Stimulated activated naive CD4-positive, alpha-beta T cell (primary cell): ENCODE measurements at regions not wholly inside any gene's neighbourhood (a gene's known extent, or its start where the extent isn't known, plus 50 kb on each side); places are given as distances from the start of the nearest gene placed in this dataset.
"Not testable (repeated sequence)": the region's sequence is repeated elsewhere in the genome, so short reads cannot be mapped to it uniquely, and the experiment has no call there.

Experiments used
- DNase-seq, 6 experiments: peaks; one replicate each; lab custom pipeline; 2025; lab: John Stamatoyannopoulos, UW

DNA sequence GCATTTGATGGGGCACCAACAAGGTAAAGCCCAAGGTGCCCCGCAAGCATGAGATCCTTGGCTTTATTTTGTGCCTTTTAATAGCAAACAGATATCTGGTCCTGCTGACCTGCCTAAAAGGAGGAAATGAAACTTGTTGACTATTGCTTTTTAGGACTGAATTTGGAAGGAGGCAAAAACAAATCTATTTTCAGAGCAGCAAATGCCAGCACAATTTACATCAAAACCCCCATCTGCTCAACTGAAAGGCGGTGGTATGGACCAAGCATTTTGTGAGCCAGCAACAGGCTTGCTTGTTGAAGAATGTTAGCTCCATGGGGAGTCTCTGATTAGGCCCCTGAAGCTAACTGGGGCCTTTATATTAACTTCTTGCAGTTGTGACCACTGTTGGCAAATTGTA lies 192.6 kb upstream of the E2F8 start:
- DNase-seq: no peak

DNA sequence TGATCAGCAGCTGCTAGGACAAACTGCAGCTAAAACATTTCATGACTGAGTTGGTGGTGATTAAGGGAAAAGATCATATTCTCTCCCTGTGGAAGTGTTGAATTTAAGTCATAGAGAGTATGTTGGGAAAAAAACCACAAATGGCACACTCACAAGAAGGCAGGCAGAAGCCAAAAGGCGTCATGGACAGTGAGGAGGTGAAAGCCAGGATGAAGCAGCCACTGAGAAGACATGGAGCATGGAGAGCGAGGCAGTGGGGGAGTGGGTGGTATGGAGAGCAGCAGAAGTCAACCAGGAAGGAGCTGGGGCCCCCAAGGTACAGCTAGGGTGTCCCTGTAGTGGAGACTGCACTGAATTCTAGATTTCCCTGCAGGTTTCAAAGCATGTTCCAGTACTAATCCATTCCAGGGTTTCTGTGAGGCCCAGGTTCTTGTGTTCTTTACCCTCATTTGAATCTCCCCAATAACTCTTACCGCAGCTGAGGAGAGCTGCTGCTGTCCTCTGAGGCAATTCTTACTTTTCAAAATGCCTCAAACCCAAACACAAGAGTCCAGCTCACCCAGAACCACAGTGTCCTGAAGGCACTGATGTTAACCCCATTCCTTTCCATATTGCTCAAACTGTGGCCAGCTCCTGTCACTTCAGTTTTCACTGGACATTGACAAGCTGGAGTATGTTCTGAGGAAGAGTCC lies 191.8 kb upstream of the E2F8 start:
- DNase-seq: no peak

DNA sequence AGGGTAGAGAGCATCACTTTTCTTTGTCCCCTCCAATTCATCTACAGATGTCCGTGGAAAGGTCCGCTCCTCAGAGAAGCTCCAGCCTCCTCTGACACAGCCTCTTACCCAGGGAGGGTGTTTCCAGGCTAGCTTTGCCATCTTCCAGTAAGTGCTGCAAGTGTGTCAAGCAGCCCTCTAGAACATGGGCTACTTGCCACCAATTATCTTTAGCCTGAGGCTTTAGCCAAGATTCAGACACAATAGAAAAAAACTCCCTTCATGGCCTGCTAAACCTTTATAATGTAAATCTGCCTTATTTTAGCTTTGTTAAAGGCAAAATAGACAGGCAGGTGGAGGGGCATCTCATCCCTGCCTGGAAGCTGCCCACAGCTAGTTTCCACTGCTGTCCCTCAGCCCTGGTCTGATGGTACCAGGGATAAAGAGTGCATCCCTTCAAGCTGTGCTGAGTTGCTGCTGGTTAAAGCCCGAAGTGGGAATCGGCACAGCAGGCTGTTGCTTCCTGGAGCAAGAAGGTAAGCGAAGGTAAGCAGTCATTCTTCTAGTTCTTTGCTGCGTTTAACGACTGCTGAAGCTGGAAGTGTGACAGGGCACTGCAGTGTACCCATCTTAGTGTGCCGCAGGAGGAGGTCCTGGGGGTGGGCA lies 190.1 kb upstream of the E2F8 start:
- no peak for DNase-seq

DNA sequence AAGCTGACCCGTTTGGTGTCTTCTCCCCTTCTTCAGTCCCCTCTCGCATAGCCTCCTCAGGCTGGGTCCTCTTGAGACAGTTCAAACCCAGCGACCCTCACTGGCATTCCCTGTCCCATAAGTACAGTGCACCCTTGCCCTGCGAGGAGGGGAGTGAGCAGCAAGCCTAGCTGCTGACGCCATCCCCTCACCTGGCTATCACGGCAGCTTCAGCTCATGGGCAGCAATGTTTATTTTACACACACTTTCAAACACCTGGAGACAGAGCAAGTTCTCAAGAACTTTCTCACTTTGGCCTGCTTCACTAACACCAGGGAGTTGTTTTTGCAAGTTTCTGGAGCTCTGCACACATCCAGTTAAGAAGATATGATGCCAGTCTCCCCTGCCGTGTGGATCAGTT lies 189.6 kb upstream of the E2F8 start:
- DNase-seq: no peak

DNA sequence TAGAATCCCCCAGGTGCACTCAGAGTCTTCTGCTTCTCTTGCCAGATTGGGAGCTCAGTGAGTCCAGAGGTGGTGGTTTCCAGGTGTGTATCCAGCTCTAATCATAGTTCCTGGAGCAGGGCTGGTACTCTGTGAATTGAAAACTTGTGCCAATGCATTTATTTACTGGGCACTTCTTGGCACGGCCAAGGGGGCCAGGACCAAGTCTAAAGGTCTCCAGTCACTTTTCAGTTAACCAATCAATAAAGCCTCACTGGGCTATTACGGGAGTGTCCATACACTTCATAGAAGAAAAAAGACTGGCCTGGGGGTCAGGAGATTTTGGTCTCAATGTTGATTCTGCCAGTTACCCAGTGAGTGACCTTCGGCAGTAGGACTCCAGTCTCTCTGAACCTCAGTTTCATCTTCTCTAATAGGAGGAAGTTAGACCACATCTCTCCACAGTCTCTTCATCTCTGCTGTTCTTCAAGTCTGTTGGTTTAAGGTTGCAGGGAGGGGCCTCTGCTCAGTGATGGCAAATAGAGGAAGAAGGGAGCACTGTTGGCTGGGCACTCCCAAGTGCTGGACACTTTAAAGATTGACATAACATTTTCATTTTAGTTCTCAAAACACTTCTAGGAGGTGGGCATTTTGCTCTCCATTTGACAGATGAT lies 188.5 kb upstream of the E2F8 start:
- no peak for DNase-seq

DNA sequence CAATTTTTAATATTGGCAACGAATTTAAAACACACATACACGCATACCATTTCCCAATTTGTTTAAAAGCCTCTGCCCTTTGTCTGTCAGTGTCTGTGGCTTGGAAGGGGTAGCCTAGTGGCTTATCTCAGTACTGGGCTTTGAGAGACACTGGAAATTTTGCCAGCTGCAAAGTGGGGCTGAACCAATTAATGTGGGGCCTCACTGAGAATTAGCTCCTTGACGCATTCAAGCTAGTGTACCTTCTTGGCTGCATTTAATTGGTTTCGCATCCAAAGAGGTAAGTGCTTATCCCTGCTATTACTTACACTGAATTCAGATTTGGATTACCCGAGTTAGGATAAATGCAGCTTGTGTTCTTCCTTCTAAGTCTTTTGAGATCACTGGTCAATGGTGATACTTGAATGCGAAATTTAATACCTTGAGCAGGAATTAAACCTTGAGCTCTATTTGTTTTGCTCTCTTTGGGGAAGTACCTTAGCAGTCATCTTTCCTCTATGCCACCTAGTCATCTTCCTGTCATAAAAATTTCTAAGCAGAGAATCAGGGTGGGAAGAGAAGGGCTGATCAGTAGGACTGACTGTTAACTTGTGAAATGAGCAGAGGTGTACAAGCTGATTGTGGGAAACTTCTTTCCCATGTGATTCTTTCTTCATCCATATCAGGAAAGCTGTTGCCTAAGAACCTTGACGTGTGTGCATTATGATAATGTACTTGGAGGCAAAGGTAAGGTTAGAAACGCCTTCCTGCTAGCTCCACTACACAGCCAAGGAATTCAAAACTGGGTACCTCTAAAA lies 187.7 kb upstream of the E2F8 start:
- DNase-seq: no peak

DNA sequence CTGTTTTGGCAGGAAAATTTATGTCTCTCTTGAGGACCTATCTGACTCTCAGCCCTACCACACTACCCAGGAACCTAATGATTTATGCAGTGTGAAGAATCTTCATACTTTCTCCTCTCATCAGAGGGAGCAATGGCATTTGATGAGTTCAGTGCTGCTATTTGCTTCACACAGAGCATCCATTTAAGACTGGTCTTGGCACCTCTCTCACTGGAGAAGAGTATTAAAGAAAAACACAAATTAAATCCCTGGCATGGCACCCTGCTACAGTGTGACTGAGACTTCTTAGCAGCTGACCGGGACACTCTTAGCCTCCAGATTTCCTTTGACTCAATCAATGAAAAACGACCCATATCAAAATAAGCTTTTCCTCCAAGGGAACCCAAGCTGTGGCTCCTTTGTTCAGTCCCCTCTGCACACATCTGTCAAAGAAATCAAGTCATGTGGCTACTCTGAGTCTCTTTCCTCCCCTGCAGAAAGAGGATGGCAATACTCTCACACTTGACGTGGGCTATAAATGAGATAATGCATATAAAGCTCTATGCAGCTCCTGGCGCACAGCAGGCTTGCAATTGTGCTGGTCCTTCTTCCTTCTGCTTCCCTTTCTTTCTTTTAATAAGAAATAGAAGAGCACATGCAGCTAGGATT lies 186.1 kb upstream of the E2F8 start:
- no peak for DNase-seq

DNA sequence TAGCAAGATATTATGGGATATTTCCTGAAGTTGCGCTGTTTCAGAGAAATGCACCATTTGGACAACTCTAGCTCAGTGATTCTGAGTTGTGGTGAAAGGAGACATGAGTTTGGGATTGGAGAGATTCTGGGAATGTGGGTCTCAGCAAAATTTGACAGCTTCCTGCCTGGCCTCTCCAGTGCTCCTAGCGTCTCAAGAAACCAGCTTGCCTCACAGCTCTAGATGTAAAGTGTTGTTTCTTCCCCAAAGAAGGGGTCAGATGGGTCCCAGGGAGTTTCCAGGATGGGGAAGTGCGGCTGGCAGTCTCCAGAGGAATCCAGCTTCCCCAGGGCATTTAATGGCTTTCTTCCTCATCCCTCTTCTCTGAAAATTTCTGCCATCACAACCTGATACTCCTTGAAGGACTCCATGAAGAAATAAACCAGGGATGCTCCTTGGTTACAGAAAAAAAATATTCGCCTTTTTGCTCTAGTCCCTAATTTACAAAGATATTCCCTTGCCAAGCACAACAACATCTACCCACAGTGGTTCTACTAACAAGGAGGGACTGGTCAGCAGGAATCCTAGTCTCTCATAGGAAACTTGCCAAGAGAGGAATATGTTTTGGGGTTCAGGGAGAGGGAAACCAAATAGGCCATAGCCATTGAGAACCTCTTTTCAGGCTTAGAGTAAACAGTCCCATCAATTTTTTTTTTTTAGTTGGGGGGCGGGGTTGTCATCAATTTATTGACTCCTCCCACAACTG lies 185.4 kb upstream of the E2F8 start:
- DNase-seq: no peak

DNA sequence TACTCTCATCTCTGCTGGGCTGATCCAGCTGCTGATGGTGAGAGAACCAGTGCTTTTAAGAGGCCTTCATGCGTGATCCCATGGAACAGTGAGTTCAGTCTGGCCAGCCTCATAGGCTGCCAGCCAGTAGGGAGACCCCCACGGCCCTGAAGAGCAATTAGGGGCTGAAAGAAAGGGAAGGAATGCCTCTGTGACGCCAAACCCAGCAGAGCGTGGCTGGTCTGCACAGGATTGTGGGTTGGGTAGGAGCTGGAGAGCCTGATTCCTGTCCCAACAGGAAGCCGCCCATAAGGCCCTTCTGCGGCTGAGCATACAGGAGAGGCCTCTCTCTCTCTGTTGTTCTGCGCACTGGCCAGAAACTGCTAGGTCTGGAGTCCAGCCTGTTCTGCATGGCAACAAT lies 181.5 kb upstream of the E2F8 start:
- DNase-seq: no peak

DNA sequence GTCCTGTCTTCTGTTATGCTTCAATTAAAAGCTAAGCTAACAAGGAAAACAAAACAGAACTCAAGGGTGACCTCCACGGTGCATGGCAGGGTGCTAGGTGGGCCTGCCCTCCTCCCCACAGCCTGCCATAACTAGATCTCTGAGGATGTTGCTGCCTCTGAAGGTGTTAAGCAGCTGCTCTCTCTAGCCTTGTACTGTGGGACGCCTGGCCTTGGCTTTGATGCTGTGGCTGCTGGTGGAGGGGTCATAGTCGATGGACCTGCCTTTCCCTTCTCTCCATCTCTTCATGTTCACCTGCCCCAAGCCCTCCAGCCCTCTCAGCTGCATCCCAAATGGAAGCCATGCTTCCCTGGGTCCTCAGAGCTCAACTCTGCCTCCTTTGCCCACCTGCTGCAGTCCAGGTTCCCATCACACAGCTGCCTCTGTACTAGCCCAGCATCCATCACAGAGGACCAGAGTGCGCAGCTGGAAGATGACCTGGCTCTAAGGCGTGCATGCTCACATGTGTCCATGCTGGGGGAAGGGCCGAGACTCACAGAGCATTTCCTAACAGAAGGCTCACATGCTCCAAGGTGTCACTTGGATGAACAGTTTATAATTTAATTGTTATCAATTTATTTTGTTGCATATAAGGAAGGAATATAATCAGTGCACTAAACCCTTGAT lies 180.3 kb upstream of the E2F8 start:
- DNase-seq: no peak

DNA sequence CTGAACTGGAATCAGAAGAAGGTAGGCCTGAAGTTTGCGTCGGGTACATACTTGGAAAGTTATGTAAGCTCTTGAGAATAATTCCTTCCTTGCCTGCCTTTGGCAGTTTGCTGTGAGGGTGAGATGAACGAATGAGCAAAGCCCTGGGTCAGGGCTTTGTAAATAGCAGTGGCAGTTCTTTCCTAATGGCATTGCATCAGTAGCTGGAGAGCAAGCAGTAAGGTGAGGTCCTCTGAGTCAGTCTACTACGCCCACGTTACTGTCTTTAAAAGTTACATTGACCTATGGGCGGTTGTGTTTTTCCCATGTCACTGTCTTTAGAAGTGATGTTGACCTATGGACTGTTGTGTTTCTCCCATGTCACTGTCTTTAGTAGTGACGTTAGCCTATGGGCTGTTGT lies 179.1 kb upstream of the E2F8 start:
- DNase-seq: no peak

DNA sequence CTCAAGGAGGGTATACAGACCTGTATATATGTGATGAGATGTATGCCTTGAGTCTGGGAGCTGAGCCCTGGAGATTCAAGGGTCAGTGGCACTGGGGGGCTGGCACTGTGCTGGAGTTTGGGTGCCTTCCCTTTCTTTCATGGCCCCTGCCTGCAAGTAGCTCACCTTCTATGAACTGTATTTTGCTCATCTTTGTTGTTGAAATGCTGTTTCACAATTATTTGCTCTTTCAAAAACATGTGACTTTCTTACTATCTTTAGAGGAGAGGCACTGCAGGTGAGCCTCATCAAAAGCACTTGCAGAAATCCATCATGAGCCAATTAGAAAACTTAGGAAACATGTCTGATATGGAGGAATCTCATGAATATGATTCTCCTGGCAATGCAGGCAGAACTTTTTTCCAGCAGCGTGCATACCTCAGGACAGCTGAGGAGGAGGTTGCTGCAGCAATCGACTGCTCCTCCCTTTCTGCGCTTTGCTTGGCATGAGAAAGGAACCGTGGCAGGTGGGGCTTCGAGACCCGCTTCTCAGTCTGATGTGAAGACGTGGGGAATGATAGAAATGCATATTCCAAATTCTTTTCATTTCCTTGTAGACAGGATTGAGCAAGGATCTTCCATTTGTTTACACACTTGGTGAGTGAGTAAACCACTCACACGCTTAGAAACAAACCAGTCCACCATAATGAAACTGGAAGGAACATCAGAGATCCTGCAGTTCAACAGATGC lies 178.4 kb upstream of the E2F8 start:
- no peak for DNase-seq

DNA sequence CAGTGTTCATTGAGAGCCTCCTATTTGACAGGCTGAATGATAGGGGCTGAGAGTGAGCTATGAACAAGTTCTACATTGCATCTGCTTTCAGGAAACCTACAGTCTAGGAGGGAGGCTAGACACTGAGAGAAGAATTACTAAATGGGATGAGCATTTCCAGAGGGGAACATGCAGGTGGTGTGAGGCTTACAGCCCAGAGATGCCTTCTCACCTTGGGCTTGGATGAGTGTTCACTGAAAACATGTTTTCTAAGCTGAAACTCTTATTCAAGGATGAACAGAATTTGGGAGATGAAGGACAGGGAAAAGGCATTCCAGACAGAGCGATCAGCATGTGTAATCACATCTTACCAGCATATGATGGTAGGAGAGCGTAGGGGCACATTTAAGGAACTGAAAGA lies 177.5 kb upstream of the E2F8 start:
- DNase-seq: no peak

DNA sequence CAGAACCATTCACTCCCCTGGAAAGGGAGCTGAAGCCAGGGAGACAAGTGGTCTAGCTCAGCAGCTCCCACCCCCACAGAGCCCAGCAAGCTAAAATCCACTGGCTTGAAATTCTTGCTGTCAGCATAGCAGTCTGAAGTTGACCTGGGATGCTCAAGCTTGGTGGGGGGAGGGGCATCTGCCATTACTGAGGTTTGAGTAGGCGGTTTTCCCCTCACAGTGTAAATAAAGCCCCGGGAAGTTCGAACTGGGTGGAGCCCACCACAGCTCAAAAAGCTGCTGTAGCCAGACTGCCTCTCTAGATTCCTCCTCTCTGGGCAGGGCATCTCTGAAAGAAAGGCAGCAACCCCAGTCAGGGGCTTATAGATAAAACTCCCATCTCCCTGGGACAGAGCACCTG lies 171.3 kb upstream of the E2F8 start:
- not testable (repeated sequence) for DNase-seq

DNA sequence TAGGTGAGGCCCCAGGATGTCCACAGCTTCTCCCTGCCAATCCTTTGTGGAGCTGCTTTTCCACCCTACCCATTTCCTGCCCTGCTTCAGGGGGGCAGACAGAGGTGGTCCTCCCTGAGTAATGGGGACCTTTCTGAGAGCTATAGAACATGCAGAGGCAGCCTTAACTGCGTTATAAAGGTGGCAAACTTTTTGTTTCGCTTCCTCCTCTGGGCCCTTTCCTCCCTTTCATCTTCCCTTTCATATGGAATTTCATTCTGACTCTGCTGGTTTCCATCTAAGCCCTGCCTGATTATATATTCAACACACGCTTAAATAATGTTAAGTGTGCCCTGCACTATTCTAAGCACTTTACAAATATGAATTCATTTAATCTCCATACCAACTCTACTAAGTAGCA lies 169.3 kb upstream of the E2F8 start:
- DNase-seq: no peak

DNA sequence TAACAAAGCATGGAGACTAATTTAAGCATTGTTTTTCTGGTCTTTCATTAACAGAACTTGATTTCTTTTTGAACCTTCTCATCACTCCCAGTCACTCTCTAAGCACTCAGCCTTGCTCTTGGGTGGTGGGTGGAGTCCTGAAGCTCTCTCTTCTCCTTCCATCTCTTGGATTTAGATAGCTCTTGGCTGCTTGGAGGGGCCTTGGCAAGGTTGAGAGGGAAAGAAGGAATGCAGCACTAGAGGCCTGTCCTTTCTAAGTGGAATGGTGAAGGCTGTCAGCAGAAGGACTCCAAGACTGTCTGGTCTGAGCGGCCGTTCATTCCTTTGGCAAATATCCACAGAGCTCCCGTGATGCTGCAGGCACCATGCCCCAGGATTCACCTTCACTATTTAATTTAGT lies 168.6 kb upstream of the E2F8 start:
- no peak for DNase-seq

DNA sequence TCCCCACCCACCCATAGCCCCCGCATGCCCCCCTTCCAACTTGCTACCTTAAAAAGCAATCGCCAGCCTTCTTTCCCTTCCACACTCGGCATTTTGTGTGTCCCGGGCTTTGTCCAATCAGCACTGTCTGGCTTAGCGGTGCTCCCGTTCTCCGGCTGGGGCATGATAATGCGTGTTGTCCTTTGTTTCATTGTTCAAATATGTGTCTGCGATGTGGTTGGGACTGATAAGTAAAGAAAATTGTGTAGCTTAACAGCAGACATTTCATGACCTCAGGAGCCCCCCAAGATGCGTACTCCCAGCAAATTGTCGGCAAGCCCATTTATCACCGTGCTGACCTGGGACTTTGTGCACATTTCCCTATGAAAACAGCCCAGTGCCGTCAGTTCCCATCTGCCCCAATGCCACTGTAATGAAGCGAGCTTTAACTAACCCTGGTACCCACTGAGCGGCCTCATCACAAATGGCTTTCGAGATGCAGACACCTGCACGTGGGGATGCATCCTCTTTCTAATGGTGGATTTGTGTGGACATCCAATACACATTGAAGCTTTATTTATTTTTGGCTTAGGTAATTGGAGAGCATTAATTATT lies 167.0 kb upstream of the E2F8 start:
- DNase-seq: no peak

DNA sequence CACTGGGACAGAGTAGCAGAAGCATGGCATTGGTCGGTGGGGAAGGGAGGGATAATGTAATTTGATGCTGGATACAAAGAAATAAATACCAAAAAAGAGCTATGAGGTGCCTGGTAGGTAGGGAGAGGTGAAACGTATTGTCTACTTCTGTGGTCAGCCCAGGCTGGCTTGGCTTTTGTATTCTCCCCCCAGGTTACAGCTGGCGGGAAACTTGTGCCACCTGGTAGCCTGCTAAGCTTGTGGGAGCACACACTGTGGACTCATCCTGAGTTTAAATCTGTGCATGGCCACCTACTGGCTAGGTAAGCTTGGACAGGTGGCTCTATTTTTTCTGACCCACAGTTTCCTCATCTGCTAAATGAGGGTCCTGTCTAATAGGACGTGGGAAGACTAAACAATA lies 165.2 kb upstream of the E2F8 start:
- DNase-seq: no peak

DNA sequence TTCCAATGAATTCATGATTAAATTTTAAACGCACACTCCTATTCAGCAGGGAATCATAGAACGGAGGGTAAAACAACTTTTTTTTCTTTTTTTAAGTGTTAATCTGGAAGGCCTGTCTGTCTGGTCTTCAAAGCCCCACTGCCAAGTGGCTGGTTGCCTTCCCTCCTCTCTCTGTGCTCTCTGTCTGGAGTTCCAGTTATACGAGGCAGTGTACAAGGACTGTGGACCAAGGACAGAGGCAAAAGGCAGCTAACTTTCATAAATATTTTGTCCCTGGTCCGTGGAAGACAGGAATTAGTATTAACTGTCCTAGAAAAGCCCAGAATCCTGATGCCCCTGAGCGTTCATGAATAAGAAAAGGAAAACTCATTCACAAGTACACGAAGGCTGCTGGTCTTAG lies 164.0 kb upstream of the E2F8 start:
- no peak for DNase-seq
